Gastrocnemius medialis (tissue), 4 donors: ENCODE measurements at regions not wholly inside any gene's neighbourhood (a gene's known extent, or its start where the extent isn't known, plus 50 kb on each side); places are given as distances from the start of the nearest gene placed in this dataset.

Experiments
- POLR2A ChIP-seq, 2 donors: fragments of 450-650 bp; IDR thresholded peaks; one replicate each; pipeline ENCODE4 v1.6.1; 2017; ENCODE audit warnings: antibody characterized with exemption in 2 of 2, mild to moderate bottlenecking in 2 of 2, moderate library complexity in 2 of 2
- TF ChIP-seq, protein P1 (sequence below), 5 experiments: fragments of 450-650 bp in 3 of 5; fragments of 200-600 bp in 2 of 5; sonication (generic) in 2 of 5; IDR thresholded peaks in 4 of 5; conservative IDR thresholded peaks in 1 of 5; 1 replicate in 4 of 5; 2 replicates in 1 of 5; pipeline ENCODE4 v1.5.1; 2016 to 2019; ENCODE audit warnings: antibody characterized with exemption in 5 of 5, mild to moderate bottlenecking in 3 of 5, moderate library complexity in 3 of 5

DNA sequence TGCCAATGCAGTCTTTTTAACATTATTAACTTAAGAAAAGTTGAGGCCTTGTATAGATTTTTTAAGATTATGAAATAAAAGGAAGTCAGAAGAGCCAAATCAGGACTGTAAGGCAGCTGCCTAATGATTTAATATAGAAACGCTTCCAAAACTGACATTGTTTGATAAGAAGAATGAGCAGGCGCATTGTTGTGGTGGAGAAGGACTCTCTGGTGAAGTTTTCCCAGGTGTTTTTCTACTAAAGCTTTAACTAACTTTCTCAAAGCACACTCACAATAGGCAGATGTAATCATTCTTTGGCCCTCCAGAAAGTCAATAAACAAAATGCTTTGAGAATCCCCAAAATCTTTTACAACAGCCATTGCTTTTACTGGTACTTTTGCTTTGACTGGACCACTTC is 288.6 kb upstream of the FIGN start:
- no peak for TF ChIP-seq POLR2A (IDR thresholded peaks at IDR 0.05)
- TF ChIP-seq, protein P1, sequence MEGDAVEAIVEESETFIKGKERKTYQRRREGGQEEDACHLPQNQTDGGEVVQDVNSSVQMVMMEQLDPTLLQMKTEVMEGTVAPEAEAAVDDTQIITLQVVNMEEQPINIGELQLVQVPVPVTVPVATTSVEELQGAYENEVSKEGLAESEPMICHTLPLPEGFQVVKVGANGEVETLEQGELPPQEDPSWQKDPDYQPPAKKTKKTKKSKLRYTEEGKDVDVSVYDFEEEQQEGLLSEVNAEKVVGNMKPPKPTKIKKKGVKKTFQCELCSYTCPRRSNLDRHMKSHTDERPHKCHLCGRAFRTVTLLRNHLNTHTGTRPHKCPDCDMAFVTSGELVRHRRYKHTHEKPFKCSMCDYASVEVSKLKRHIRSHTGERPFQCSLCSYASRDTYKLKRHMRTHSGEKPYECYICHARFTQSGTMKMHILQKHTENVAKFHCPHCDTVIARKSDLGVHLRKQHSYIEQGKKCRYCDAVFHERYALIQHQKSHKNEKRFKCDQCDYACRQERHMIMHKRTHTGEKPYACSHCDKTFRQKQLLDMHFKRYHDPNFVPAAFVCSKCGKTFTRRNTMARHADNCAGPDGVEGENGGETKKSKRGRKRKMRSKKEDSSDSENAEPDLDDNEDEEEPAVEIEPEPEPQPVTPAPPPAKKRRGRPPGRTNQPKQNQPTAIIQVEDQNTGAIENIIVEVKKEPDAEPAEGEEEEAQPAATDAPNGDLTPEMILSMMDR (IDR thresholded peaks at IDR 0.05 in 4 of 5, conservative IDR thresholded peaks at IDR 0.05 in 1 of 5), result no peak
